HUDEP-2 (cell line): ENCODE measurements at regions not wholly inside any gene's neighbourhood (a gene's known extent, or its start where the extent isn't known, plus 50 kb on each side); places are given as distances from the start of the nearest gene placed in this dataset.
"Not testable (repeated sequence)": the region's sequence is repeated elsewhere in the genome, so short reads cannot be mapped to it uniquely, and the experiment has no call there.

ENCODE experiments used
- DNase-seq, 76 experiments: peaks; one replicate each; lab custom pipeline; 2025; ENCODE audit not compliant: unreplicated experiment in 76 of 76; lab: John Stamatoyannopoulos, UW

DNA sequence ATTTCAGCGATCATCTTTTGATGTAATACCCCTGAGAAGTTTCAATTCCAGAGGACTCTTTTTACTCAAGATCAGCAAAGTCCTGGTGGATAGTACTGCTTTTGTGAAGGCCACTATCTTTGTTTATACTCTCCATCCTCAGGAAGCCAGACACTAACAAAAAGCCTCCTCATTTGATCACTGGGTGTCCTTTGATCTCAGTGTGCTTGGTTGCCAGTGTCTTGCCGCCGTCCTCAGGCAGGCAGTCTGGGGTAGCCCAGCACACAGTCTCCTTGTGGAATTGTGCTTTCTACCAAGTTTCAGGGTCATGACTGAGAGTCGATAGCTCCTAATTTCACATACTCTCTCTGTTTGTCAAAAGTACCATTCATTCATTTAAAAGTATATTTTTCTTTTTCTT, 762.2 kb downstream of the EFNB2 start:
- no peak for DNase-seq

DNA sequence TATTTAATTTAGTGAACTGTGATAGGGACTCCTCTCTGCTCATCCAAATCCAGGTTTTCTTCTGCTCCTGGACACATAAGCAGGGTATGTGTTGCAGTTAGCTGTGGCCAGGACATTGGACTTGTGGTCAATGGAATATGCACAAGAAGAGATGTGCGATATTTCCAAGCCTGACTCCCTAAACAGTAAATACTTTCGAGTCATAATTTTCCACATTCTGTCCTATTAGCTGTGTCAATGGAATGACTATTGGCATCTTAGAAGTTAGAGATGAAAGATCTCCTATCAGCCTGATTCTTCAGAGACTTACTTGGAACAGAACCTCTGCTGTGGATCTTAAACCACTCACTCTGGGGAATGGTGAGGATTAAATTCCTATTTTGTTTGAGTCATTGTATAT, 771.0 kb downstream of the EFNB2 start:
- no peak for DNase-seq

DNA sequence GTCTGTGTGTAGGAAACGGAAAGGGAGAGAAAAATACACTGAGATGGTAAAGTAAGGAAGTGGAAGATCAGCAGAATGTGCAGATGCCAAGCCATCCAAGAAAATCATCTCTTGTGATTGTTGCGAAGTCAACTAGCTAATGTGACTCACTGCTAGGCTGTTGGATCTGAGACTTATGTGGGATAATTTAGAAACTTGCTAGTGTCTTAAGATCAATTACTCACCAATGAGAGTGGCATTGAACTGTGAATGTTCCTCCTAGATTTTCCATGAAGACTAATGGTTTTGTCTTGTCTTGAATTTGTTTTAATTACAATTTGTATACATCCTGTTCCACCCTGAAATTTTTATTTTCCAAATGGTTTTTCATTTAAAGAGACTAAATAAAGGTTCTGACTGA, 771.6 kb downstream of the EFNB2 start:
- no peak for DNase-seq

DNA sequence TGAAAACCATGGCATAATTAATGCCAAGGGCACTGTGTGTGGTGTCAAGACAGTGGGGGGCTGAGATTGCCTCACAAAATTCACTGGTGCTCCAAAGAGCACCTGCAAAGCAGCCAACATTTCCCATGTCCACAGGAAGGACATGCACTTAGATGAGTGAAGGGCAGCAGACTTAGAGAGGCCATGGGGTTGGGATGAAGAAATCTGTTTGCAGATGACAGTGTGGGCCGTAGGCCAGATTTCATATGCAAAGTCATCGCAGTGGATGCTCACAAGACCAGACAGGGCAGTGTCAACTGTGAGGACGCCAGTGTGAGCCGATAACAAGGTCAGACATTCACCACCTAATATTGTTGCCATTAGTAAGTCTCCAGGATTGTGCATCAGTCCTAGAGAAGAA, 773.4 kb downstream of the EFNB2 start:
- no peak for DNase-seq

DNA sequence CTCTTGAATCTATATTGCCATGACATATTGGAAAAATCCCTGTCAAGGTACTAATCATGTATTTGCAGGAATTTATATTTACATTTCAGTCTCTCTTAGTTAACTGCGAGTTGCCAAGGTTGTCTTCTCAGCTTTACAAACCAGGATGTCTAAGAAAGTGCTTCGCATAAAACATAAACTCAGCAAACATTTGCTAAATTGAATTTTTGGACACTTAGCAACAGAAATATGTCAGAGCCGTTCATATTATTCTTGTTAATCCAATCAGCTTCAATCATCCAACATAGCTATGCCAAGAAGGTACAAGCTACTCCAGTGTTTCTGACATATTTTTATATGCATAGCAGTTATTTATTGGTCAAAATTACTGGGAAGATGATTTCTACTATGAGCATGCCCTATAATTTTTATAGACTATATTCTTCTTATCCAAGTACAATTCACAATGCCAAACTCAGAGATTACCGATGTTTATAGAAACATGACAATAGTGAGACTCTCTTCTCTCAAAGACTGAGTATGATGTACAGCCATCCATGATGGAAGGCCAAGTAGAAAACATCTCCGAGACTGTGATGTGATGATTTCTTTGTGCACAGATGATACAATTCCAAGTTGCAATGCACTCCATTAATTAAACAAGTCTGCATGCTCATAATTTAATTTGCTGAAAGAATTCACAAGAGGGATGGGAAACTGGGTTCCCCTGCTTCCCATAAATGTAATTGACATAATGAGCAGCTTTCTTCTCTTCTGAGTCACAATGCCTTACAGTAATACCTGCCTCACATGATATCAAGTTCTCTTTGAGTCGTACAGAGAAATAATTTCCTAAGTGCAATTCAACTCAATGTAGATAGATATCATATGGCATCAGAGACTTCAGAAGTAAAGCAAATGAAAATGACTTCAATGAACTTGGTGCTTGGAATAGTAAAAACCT, 776.3 kb downstream of the EFNB2 start:
- no peak for DNase-seq

DNA sequence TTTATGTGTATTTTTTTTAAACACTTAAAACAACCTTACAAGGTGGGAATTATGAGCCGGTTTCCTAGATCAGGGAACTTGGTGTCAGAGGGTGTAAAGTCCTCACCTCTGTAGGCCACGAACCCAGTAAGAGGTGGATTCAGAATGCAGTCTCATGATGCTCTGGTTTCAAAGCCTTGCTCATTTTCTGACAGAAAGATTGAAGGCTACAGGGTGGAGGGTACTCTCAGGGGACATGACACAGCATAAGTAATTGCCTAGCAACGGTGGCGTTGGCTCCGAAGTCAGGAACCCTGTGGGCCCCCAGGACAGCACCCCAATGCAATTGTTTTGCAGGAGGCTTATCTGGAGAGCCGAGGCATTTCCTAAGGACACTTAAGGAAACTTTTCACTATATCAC, 794.7 kb downstream of the EFNB2 start:
- no peak for DNase-seq

DNA sequence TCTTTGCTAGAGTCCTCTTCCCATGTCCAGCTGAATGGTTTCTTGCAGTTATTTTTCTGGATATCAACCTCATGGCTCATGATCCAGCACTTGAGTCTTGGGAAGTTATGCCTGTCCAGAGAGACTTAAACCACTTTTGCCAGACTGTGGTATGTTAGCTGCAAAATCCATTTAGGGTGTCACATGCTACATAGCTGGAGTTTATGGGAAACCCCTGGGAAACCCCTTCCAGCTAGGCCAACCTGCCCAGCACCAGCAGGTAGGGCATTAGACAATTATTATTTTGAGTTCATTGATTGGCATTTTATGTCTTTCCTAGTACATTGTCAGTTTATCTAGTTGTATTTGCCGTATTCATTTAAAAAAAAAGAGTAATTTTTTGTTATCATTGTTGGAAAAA, 797.8 kb downstream of the EFNB2 start:
- DNase-seq = no peak

DNA sequence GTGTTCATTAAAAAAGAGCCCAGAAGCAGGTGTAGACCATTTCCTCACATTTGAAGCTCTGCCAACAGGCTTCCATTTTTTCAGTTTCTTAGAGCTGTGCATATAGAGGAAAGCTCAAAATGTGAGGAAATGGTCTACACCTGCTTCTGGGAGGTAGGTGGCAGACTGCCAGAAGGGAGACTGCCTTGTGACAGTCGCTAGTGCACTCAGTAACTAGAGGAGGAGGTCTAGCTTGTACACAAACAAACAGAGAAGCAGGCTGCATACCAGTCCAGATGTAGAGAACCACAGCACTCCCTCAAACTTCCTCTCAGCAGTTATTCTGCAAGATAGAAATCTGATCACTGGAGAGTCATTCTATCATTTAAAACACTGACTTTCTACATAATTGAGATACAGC, 800.2 kb downstream of the EFNB2 start:
- peak in 3 of 76 experiments; percentile 1 to 3 (median 1) for DNase-seq

DNA sequence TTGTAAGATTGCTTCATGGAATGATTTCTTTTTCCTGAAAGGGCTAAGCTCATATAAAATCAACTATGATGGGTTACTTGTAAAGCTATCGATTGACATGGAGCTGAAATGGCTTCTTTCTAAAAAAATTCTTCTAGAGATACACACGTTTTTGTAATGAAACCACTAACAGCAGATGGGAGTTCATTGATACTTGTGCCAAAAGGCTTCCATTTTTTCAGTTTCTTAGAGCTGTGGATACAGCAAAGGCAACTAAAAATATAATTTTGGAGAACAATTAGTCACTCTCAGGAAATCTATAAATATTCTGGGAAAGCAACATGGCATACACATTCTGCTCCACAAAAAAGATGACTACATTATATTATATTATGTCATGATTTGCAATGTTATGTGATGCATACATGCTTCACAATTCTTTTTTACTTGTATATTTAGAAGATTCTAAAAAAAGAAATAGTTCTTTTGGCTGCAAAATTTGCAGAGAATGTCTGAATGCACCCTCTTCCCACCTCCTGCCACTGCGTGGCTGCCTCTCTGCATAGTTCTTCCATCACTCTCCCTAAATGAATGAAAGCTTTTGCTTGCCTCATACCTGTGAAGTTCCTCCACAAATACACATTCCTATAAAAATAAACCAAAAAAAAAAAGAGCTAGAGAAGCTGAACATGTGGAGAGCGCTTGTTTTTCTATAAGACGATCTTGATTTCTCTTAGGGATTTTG, 802.5 kb downstream of the EFNB2 start:
- no peak for DNase-seq

DNA sequence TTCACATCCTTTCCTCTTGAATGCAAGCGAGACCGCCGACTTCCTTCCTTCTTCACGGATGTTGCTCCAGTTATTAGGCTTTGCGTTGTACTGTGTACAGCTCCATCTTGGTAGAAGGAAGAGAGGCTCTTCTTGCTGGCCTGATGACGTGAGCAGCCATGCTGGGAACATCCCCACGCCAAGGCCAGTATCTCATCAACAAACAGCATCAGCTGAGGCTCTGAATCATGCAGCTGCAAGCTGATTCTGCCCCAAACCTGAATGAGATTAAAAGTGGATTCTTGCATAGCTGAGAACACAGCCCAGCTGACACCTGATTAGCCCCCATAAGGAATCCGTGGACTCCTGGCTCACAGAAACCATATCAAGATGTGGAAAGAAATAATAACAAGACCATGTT, 809.6 kb downstream of the EFNB2 start:
- DNase-seq = no peak

DNA sequence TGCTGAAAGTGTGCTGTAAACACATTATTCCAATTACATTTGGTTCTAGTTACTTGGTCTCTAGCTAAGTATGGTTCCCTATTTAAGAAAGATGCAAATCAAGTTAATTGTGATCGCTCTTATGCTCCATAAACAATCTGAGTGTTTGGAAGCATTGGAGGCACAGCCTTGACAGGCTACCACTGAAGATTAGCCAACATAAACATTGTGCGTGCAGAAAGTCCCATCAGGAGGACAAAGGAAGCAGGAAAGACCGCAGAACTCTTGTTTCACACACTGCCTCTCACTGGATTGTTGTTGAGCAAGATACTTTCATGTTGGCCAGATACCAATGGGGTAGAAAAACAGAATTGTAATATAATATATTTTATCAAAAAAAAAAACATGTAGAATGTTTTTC, 814.4 kb downstream of the EFNB2 start:
- DNase-seq = no peak

DNA sequence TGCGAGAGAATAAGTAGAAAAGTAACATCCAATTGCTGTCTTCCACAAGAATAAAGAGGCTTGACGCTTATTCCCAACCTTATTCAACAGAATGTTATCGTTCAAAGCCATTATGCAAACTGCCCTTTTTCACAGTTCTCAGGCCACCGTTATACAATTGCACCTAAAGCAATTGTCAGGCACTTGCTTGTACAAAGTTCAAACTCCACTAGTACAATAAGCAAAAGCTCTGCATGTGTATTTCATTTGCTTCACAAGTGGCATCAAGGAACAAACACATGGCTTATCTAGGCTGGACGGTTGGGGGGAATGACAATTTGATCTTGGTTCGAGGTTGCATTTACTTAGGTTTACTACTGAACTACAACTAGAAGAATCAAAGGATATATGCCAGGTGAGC, 815.6 kb downstream of the EFNB2 start:
- no peak for DNase-seq

DNA sequence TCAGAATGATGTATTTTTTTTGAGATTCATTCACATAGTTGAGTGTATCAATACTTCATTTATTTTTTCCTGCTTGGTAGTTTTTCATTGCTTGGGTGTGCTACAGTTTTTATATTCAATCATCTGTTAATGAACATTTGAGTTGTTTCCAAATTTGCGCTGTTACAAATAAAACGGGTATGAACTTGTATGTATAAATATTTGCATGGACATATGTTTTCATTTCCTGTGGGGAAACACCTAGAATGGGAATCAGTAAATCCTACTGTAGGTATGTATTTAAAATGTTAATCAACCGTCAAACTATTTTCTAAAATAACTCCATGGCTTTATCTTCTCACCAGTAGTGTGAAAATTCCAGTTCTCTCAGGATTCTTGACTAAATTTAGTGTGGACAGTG, 826.3 kb downstream of the EFNB2 start:
- no peak for DNase-seq

DNA sequence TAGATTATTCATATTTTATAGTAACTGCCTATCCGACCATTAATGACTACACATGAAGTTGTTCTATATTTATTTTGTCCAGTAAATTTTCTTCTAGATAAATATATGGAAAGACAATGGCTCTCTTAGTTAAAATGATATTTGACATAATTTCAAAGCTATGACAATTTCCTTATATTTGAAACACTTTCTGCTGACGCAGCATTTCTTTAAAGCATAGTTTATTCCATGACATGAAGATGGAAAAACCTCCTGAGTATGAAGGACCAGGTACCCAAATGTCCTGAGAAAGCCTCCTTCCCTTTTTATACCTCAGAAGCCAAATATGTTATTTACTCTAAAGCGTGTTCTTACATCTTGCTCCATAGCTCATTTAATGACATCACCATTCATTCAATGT, 831.6 kb downstream of the EFNB2 start:
- no peak for DNase-seq

DNA sequence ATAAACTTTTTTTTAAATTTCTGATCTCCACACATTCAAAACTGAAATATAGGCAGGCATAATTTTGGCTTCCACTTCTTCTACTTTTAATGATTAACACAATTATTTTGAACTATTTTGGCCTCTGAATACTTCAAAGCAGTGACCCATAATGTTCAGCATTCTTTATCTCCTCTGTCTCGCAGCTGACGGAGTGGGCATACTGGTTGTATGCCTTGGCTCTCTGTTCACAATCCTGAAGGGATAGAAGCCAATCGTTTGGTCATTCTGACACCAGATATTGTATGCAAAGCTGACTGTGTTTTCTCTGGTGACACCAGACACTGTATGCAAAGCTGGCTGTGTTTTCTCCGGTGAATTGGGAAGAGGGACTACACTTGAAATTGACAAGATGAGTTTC, 833.0 kb downstream of the EFNB2 start:
- DNase-seq = no peak

DNA sequence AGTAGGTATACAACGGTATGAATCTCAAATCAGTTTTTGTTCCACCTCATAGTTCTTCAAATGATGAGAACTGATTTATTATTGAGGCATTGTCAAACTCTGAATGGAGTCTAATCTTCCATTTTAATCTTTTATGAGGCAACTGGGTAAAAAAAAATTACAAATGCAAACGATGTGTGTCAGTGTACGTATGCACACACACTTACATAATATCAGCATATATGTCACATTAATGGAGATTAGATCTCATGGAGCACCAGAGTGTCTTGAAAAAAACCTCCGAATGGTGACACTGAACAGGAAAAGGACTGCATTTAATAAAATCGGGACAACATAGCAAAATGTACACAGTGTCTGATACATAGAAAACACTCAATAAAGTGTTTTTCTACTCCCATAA, 842.7 kb downstream of the EFNB2 start:
- no peak for DNase-seq

DNA sequence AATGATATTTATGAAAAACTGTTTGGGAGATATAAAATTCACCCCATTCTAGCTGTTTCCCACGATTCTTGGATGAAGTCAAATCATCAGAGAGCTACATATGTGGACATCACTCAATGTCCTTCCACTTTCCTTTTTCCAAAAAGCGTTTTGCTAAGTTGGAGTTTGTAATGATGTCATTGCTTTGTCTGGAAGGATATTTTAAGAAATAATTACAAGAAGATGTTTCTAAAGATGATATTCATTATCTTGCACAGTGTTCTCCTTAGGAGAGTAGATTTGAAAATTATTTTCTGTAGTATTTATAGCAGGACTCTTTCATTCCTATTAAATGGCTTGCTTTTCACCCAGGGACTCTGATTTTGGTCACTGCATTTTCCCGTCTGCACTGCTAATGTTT, 851.2 kb downstream of the EFNB2 start:
- DNase-seq = no peak

DNA sequence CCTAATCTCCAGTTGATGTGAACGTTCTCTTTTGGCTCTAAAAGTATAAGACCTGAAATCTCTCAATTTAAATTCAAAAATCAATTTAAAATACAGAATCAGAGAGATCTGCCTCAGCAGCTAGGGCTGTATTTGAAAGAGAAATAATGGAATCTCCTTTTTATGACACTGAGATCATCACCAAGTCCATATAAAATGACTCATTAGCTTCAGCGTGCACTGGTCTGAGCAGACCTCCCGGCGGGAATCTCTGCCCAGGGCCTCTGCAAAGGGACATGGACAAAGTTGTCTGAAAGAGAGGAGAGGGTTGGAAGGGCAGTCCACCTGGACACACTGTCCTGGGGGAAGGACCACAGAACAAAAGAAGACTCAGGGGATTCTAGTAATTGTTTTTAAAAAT, 855.6 kb downstream of the EFNB2 start:
- no peak for DNase-seq

DNA sequence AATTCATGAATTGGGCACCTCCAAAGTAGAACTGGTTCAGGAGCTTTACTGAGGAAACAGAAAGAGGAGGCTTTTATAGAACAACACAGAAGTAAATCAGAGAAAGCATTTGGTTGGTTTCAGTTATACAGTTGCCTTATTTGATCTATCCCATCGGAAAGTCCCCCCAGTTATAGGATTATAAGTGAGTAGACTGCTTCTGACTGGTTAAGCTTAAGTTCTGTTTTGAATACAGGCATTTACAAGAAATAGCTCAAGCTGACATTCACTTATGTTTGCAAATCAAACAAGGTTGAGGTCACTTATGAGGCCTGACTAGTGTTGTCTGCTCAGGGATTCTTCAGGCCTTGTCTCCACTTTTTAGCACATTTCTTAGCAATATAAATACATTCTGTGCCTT, 857.4 kb downstream of the EFNB2 start:
- DNase-seq = no peak

DNA sequence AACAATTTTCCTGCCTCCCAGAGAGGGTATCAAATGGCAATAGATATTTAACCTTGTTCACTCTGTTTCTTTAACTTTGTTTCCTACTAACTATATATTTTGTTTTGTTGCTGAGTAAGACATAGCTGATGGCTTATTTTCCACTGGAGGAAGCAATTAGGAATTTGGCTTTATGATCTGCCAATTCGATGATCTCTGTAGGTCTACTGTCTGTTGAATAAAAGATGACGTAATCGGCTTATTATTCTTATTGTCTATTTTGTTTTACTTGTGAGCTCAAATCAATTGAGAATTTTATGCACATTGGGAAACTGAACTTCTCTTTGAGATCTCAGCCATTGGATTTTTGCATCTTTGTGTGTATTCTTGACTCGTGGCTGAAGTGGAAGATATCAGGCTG, 862.6 kb downstream of the EFNB2 start:
- no peak for DNase-seq

DNA sequence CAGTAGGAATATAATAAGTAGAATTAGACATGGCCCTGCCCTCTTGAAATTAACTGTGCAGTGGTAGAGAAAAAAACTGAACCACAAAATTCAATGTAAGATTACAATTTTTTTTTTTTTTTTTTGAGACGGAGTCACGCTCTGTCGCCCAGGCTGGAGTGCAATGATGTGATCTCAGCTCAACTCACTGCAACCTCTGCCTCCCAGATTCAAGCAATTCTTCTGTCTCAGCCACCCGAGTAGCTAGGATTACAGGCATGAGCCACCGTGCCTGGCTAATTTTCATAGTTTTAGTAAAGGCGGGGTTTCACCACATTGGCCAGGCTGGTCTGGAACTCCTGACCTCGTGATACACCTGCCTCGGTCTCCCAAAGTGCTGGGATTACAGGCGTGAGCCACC, 864.3 kb downstream of the EFNB2 start:
- DNase-seq = not testable (repeated sequence)
